ENCODE measurements at regions not wholly inside any gene's neighbourhood (a gene's known extent, or its start where the extent isn't known, plus 50 kb on each side); places are given as distances from the start of the nearest gene placed in this dataset.

DNA sequence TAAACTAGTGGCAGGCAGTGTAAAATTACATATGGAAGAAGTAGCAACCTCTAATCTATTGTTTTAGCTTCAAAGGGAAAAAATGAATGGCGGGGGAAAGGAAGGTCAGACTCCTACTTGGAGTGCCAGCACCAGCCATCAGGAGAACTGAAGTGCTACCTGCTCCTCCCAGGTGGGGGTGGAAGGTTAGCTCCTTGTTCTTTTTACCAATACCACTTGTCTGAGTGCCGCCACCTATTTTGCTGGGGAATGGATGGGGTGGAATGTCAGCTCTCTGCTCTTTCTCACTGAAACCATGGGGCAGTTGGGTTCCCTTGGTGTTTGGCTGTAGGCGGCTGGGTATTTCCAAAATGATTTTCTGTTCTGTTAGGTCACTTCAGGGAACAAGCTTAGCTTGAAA is 428.7 kb upstream of the EPHA3 start:
- Histone ChIP-seq H3K4me1 (ENCODE audit: insufficient read depth, low read length) (no peaks in the 10 kb centered on the region), H4K20me1 (ENCODE audit: low read length) (no peaks in the 10 kb centered on the region), H3K36me3 (ENCODE audit: low read depth, low read length) (no peaks in the 10 kb centered on the region), H3K4me2 (ENCODE audit: low read length) (no peak overlapping the region), H3K9me2 (replicated peaks; ENCODE audit: low read length) (no peaks in the 10 kb centered on the region), H2AFZ (ENCODE audit: low read length) (no peak overlapping the region), H3K4me3 (ENCODE audit: low read length) (no peak overlapping the region), H3K27ac (ENCODE audit: low read length) (no peak overlapping the region), H3K79me2 (ENCODE audit: low read length) (no peaks in the 10 kb centered on the region), H3K9me3 (ENCODE audit: low read length) (no peaks in the 10 kb centered on the region), H3K9ac (ENCODE audit: low read length) (no peak overlapping the region), H3K27me3 (ENCODE audit: low read length) (no peaks in the 10 kb centered on the region; the same call in 1 of the 2 replicates), H3F3A (ENCODE audit: low read length, unreplicated experiment) (no peaks in the 10 kb centered on the region)
- ATAC-seq (no peak), DNase-seq (no peak)
- TF ChIP-seq CTCF (conservative IDR thresholded peaks at IDR 0.05; ENCODE audit: low read depth, low read length) (no peak), EZH2phosphoT487 (IDR thresholded peaks at IDR 0.05; ENCODE audit: borderline replicate concordance, low read length) (no peak), EZH2 (IDR thresholded peaks at IDR 0.05; ENCODE audit: low read length, unreplicated experiment) (no peak)
- intact Hi-C loops (cut with micrococcal nuclease), result no loop called here
- POLR2A ChIA-PET (ENCODE audit: unreplicated experiment), result no interaction called here
- CTCF ChIA-PET, result no interaction called here
- no TSS peak for BruUV-seq (replicated peaks)

GRCh38 chr3:88690287-88690686 is 417.1 kb upstream of the EPHA3 start:
- H4K20me1 ChIP-seq (ENCODE audit: low read length), result no peaks in the 10 kb centered on the region
- no peaks in the 10 kb centered on the region for H3K9me3 ChIP-seq (ENCODE audit: low read length)
- H3K27me3 ChIP-seq (ENCODE audit: low read length), result no peaks in the 10 kb centered on the region
- ChIA-PET POLR2A (ENCODE audit: unreplicated experiment) (no interaction called here), CTCF (no interaction called here)
- no peaks in the 10 kb centered on the region for H3K4me1 ChIP-seq (ENCODE audit: insufficient read depth, low read length)
- no peaks in the 10 kb centered on the region for H3F3A ChIP-seq (ENCODE audit: low read length, unreplicated experiment)
- ATAC-seq (no peak), DNase-seq (no peak)
- H3K79me2 ChIP-seq (ENCODE audit: low read length), result no peaks in the 10 kb centered on the region
- H3K27ac ChIP-seq (ENCODE audit: low read length), result no peak overlapping the region
- intact Hi-C loops (cut with micrococcal nuclease), result no loop called here
- no TSS peak for BruUV-seq (replicated peaks)
- no peak overlapping the region for H3K9ac ChIP-seq (ENCODE audit: low read length)
- no peaks in the 10 kb centered on the region for H3K36me3 ChIP-seq (ENCODE audit: low read depth, low read length)
- H3K9me2 ChIP-seq (replicated peaks; ENCODE audit: low read length), result no peaks in the 10 kb centered on the region
- H3K4me2 ChIP-seq (ENCODE audit: low read length), result no peak overlapping the region
- no peak overlapping the region for H2AFZ ChIP-seq (ENCODE audit: low read length)
- H3K4me3 ChIP-seq (ENCODE audit: low read length), result no peak overlapping the region
- no peak for TF ChIP-seq EZH2phosphoT487 (IDR thresholded peaks at IDR 0.05; ENCODE audit: borderline replicate concordance, low read length)
- TF ChIP-seq EZH2 (IDR thresholded peaks at IDR 0.05; ENCODE audit: low read length, unreplicated experiment), result no peak
- no peak for TF ChIP-seq CTCF (conservative IDR thresholded peaks at IDR 0.05; ENCODE audit: low read depth, low read length)

DNA sequence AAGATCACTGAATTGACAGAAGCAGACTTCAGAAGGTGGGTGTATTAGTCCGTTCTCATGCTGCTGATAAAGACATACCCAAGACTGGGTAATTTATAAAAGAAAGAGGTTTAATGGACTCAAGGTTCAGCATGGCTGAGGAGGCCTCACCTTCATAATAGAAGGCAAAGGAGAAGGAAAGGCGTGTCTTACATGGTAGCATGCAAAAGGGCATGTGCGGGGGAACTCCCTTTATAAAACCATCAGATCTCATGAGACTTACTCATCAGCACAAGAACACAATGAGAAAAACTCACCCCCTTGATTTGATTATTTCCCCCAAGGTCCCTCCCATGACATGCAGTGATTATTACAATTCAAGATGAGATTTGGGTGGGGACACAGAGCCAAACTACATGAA is 416.3 kb upstream of the EPHA3 start:
- no peaks in the 10 kb centered on the region for H3K9me3 ChIP-seq (ENCODE audit: low read length)
- no peaks in the 10 kb centered on the region for H3F3A ChIP-seq (ENCODE audit: low read length, unreplicated experiment)
- POLR2A ChIA-PET (ENCODE audit: unreplicated experiment), result no interaction called here
- H3K79me2 ChIP-seq (ENCODE audit: low read length), result no peaks in the 10 kb centered on the region
- no peaks in the 10 kb centered on the region for H3K9me2 ChIP-seq (replicated peaks; ENCODE audit: low read length)
- BruUV-seq (replicated peaks), result no TSS peak
- no peaks in the 10 kb centered on the region for H3K27me3 ChIP-seq (ENCODE audit: low read length)
- intact Hi-C loops (cut with micrococcal nuclease), result no loop called here
- DNase-seq (no peak), ATAC-seq (no peak)
- no peak overlapping the region for H3K9ac ChIP-seq (ENCODE audit: low read length)
- no peak overlapping the region for H3K4me3 ChIP-seq (ENCODE audit: low read length)
- H3K36me3 ChIP-seq (ENCODE audit: low read depth, low read length), result no peaks in the 10 kb centered on the region
- H3K4me1 ChIP-seq (ENCODE audit: insufficient read depth, low read length), result no peaks in the 10 kb centered on the region
- no peak overlapping the region for H3K4me2 ChIP-seq (ENCODE audit: low read length)
- CTCF ChIA-PET, result no interaction called here
- TF ChIP-seq EZH2phosphoT487 (IDR thresholded peaks at IDR 0.05; ENCODE audit: borderline replicate concordance, low read length) (no peak), CTCF (conservative IDR thresholded peaks at IDR 0.05; ENCODE audit: low read depth, low read length) (no peak), EZH2 (IDR thresholded peaks at IDR 0.05; ENCODE audit: low read length, unreplicated experiment) (no peak)
- H2AFZ ChIP-seq (ENCODE audit: low read length), result no peak overlapping the region
- H3K27ac ChIP-seq (ENCODE audit: low read length), result no peak overlapping the region
- no peaks in the 10 kb centered on the region for H4K20me1 ChIP-seq (ENCODE audit: low read length)

Measured in PC-3 (cell line).